ENCODE measurements at regions not wholly inside any gene's neighbourhood (a gene's known extent, or its start where the extent isn't known, plus 50 kb on each side); places are given as distances from the start of the nearest gene placed in this dataset.

GRCh38 chr3:30225021-30225420 is 381.4 kb upstream of the TGFBR2 start:
- no peak for DNase-seq

- DNase-seq = no peak
Measured at GRCh38 chr3:30226601-30227151, 379.7 kb upstream of the TGFBR2 start.

- no peak for DNase-seq
Measured at GRCh38 chr3:30227571-30228301, 378.7 kb upstream of the TGFBR2 start.

- no peak for DNase-seq
Measured at GRCh38 chr3:30228302-30228631, 378.1 kb upstream of the TGFBR2 start.

- DNase-seq = peak; percentile 1
Measured at GRCh38 chr3:30231277-30232141, 374.9 kb upstream of the TGFBR2 start.

GRCh38 chr3:30232142-30232541 is 374.3 kb upstream of the TGFBR2 start:
- DNase-seq = no peak

GRCh38 chr3:30233913-30234646 is 372.3 kb upstream of the TGFBR2 start:
- no peak for DNase-seq

- DNase-seq = no peak
Measured at GRCh38 chr3:30236011-30236410, 370.4 kb upstream of the TGFBR2 start.

- DNase-seq = no peak
Measured at GRCh38 chr3:30241721-30242120, 364.7 kb upstream of the TGFBR2 start.

- no peak for DNase-seq
Measured at GRCh38 chr3:30245858-30246622, 360.4 kb upstream of the TGFBR2 start.

- DNase-seq = no peak
Measured at GRCh38 chr3:30248423-30248822, 358.0 kb upstream of the TGFBR2 start.

GRCh38 chr3:30252474-30252873 is 353.9 kb upstream of the TGFBR2 start:
- DNase-seq = no peak

GRCh38 chr3:30253832-30254231 is 352.6 kb upstream of the TGFBR2 start:
- no peak for DNase-seq

GRCh38 chr3:30256474-30256873 is 349.9 kb upstream of the TGFBR2 start:
- DNase-seq = no peak

GRCh38 chr3:30258426-30259392 is 347.7 kb upstream of the TGFBR2 start:
- peak; percentile 95 for DNase-seq

GRCh38 chr3:30259730-30260129 is 346.7 kb upstream of the TGFBR2 start:
- no peak for DNase-seq

- no peak for DNase-seq
Measured at GRCh38 chr3:30260762-30261161, 345.6 kb upstream of the TGFBR2 start.

- no peak for DNase-seq
Measured at GRCh38 chr3:30263238-30263924, 343.0 kb upstream of the TGFBR2 start.

- DNase-seq = no peak
Measured at GRCh38 chr3:30263925-30264313, 342.5 kb upstream of the TGFBR2 start.

- no peak for DNase-seq
Measured at GRCh38 chr3:30266524-30266923, 339.9 kb upstream of the TGFBR2 start.

- no peak for DNase-seq
Measured at GRCh38 chr3:30268288-30268687, 338.1 kb upstream of the TGFBR2 start.

Measured in DMS153 (cell line).